ENCODE measurements at regions not wholly inside any gene's neighbourhood (a gene's known extent, or its start where the extent isn't known, plus 50 kb on each side); places are given as distances from the start of the nearest gene placed in this dataset.
A peak's percentile ranks its signal among the peaks of the same experiment; 100 is the strongest.
"Not testable (repeated sequence)": the region's sequence is repeated elsewhere in the genome, so short reads cannot be mapped to it uniquely, and the experiment has no call there.

DNA sequence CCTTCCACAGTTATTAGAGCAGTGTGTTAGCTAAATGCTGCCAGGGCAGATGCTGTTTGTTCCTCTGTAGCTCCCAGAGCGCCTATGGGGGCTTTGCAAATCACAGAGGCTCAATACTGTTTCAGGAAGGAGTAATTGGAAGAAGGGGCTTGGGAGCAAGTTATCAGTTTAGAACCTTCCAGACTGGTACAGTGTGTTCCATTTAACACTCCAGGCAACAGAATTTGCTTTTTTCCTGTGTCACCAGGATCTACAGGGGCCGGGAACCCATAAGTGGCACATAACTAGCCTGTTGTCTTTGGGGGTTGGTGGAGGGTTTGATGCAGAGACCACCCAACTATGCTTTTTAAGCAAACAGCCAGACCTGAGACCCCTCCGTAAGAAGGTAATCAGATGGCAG is 307.3 kb upstream of the KCNN2 start:
- DNase-seq (ENCODE audit: low spot score), result no peak

DNA sequence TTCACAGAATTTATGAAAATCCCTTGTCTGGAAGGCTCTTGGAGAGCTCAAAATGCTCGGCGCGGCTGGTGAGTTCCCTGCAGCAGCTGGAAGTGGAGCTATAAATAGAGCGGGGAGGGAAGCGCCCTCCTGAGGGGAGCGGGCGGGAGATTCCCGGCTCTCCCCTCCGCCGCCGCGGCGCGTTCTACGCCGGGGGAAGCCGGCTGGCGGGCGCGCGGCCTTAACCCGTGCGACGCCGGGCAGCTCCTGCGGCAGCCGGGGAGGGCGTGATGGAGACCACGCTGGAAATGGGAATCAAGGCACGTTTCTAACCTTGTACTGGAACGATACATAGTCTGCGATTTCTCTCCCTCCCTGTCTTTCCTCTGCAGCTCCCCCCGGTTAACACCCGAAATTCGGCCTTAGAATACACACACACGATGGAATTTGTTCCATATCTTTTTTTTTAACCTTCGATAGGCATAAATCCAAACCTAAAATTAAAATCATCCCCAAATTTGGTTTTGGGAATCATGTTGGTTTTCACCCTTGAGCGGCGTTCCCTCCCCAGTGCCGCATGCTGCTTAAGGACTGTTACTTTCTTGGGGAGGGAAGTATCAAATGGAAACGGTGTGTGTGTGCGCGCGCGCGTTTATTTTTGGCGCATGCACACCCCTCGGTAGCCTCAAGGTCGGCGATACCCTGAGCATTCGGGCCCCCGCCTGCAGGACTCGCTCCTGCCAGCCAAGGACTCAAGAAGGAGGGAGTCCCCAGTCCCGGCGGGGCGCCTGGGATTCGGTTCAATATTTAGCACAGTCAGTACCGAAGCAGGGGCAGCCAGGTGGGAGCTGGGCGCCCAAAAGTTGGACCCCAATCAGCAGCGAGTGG is 306.3 kb upstream of the KCNN2 start:
- DNase-seq (ENCODE audit: low spot score), result peak; percentile 34

DNA sequence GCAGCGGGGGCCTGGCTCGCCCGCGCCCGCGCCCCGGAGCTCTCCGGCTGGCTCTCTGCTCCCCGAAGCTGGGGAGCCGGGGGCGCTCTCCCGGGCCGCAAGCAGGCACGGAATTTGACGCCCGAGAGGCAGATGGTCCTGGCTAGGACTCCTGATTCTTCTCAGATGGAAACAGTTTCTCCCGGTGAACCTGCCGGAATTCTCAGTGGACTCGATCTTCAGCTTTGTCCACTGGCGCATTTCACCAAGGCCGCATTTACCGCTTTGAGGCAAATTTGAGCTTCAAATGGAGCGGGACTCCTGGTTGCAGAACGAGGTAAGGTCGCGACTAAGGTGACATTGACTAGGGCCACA is 305.7 kb upstream of the KCNN2 start:
- DNase-seq (ENCODE audit: low spot score), result no peak

DNA sequence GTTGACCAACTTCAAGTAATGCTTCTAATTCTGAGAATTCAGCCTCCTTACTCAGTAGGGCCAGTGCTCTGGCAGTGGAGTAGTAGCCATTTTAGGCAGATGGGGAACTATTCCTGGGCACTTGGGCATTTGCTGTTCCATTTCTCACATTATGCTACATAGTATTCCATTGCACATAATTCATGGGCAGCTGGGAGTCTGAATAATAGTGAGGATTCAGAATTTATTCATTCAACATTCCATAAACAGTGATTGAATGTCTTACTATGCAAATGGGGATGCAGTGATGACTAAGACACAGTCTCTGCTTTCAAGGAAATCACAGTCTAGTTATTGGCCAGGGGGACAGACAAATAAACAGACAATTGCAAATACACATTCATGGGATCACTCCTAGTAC is 301.0 kb upstream of the KCNN2 start:
- DNase-seq (ENCODE audit: low spot score), result no peak

DNA sequence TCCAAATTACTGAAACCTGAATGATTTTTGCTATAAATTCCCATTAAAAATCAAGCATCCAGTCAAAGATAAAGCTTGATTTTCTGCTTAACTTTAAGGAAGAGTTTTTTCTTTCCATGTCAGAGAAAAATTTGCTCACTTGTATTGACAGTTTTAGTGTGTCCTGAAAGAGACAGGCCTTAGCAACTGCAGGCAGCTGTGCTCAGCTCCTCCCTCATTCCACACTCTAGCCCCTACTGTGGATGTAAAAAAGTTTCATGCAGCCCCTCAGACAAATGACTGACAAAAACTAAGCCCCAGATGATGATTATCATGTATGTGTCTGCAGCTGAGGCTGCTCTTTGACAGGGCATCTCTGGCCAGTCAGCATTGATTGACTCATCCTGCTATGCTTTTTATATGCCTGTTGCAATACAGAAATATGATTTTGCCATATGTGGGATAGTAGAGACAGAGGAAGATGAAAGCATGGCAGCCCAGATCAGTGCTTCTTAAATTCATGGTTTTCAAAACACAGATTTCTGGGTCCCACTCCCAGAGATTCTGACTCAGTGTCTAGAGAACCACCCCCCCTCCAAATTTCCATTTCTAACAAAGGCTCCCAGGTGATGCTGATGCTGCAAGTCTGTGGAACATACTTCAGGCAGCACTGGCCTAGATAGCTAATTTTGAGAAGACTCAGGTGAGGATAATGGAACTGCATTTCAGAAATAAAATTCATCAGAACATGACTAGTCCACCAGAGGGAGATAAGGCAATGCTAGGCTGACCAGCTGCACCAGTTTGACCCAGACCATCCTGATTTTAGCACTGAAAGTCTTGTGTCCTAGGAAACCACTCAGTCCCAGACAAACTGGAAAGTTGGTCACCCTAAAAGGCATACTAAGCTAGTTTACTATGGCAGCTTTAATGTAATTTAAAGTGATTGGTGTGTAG is 298.7 kb upstream of the KCNN2 start:
- no peak for DNase-seq (ENCODE audit: low spot score)

DNA sequence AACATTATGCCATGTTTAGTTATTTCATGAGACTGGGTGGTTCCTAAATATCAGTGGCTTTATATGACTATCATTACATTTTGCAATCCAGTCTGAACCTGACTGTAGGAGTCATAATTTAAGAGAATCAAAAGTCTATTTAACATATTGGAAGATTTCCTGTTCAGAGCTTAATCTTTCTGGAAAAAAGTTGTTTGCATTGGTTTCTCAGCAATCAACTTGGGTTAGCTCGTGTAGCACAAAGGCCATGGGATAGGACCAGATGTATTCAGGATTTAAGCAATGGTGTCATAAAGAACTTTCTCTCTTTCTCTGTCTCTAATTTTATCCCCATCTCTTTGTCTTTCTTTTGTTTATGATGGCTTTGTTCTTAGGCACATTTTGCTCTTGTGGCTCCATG is 296.0 kb upstream of the KCNN2 start:
- DNase-seq (ENCODE audit: low spot score), result no peak

DNA sequence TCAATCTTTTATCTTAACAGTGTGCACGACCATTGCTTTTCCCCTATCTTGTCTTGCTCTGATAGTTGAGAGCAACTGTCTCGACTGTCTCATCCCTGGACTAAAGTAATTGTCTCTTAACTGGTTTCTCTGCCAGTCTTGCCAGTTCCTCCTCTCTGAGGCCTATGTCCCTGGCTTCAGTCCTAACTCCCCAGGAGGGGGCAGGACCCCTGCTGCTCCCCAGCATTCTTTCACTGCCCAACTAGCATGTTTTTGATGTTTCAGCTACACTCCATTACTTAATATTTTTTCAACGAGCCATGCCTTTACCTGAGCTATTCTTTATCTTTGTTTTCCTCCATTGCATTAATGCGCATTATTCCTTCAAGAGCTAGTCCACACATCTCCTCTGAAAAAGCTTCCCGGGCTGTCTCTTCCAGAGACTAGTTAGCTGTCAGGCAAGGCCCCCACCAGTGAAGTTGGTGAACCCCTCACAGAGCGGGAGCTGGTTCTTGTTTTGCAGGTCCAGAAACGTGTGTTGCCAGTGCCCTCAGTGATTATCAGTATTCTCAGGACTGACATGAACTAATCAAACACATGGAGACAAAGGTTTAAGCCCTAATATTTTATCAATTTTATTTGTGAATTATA is 291.7 kb upstream of the KCNN2 start:
- DNase-seq (ENCODE audit: low spot score), result no peak

DNA sequence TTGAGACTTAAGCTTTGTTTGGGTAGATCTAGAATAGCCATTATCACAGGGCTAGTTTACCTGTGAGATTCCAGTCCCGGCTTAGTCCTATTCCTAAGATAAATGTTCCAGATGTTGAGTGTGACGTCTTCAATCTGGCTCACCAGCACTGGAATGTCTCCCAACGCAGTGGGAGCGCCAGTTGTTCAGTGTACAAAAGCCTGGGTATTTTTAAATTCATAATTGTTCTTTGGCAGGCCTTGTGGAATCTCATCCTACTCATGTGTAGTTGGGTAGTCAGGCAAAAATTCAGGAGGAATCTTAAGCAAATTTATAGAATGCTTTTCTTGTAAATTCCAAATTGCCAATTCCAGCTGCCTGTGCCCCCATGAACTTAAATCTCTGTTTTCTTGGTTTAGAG is 272.6 kb upstream of the KCNN2 start:
- no peak for DNase-seq (ENCODE audit: low spot score)

DNA sequence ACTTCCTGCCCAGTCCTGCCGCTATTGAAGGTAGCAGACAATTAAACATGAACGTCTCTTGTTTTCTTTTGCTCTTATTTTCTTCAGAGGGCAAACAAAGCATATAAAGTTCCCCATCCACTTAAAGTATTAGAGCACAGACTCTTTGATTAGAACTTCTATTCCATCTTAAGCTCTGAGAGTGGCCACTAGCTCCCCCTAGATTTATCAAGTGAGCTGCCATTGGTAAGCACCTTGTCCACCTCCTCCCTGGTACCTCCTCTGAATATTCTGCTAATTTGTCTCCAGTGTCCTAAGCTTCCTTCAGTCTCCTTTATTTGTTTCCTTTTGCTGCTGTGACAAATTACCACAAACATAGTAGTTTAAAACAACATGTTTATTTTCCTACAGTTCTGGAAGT is 264.3 kb upstream of the KCNN2 start:
- DNase-seq (ENCODE audit: low spot score), result no peak

DNA sequence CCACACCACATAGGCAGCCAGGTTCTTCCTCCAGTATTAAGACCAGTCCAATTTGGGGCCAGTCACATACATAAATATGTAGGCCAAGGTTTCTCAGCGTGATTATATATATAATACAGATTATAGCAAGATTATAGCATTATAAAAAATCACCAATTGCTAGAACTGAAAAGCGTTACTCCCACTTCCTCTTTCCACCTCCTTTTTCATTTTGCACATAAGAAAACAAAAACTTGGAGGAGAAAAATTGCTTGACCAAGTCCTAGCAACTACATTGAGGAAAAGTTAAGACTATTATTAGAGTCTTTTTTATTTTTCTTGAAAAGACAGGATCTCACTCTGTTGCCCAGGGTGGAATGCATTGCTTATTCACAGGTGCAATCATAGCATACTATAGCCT is 262.7 kb upstream of the KCNN2 start:
- no peak for DNase-seq (ENCODE audit: low spot score)

DNA sequence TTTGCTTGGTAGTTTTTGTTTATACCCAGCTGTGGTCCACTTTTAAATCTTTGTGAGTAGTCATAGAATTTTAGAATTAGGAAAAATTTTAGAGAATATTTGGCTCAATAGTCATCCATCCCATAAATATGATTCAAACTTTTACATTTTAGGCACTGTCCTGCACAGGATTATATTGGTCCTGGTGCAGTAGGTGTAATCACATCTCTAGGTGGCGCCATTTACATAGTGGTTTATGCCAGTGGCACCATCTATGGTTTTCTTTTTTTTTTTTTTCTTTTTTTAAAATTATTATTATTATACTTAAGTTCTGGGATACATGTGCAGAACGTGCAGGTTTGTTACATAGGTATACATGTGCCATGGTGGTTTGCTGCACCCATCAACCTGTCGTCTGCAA is 260.7 kb upstream of the KCNN2 start:
- peak; percentile 66 for DNase-seq (ENCODE audit: low spot score)

DNA sequence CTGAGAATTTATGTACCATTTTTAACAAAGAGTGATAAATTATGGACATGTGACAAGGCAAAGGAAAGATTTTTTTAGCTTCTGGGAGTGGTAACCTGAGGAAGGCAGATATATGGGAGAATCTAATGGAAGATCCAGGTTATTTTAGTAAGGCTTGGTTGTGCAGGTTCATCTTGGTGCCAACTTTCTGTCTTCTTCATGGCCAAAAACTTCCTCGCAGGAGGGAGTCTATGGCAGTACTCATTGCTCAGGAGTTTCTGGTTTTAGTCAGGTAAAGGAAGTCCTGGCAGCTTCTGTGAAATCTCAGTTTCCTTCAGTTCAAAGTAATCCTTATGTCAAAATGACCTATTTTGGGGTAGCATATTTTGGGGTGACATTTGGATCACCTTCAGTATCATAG is 248.3 kb upstream of the KCNN2 start:
- no peak for DNase-seq (ENCODE audit: low spot score)

DNA sequence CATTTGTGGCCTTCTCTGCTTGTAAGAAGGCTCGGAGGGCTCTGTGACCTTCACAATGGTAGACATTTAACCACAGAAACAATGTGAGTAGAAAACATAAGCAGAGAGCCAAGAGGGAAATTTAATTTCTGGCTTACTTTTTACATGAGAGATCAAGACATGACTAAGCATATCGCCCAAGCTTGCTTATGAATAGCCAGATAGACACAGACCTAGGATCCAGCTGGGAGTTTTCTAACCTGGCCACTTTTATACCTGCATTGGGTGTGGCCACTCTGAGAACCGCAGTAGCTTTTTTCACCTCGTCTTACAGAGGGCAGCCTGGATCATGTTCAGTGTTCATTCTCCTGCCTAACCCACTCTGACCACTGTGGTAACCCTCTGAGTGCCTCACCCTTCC is 244.9 kb upstream of the KCNN2 start:
- DNase-seq (ENCODE audit: low spot score), result no peak

DNA sequence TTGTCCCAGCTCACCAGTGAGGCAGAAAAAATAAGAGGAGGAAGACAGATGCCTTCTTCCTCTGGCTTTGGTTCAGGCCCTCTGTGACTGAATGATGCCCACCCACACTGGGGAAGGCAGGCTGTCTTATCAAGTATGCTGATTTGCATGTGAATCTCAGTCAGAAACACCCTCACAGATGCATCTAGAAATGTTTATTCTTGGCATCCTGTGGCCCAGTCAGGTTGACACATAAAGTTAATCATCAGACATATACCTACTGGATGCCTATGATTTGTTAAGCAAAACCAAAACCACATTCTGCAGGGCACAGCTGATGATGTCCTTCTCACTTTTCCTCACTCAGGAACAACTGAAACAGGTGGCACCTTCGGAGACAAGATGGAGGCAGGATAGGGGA is 243.4 kb upstream of the KCNN2 start:
- no peak for DNase-seq (ENCODE audit: low spot score)

DNA sequence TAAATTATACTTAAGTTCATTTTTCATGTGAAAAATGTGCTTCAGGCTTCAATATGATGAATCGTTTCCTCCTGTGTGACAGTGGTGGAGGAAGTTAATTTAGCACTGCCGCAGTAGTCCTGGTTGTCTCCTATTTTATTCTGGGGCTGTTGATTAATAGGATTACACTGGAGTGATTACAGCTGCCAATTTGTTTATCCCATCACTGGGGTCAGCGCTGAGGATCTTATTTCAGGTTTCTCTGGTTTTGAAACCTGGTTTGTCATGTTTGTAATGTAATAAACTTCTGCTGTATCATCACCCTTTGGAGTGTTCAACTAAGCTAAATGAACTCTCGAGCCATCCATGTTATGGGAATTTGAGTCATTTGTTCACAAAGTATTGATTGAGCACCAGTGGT is 241.7 kb upstream of the KCNN2 start:
- no peak for DNase-seq (ENCODE audit: low spot score)

DNA sequence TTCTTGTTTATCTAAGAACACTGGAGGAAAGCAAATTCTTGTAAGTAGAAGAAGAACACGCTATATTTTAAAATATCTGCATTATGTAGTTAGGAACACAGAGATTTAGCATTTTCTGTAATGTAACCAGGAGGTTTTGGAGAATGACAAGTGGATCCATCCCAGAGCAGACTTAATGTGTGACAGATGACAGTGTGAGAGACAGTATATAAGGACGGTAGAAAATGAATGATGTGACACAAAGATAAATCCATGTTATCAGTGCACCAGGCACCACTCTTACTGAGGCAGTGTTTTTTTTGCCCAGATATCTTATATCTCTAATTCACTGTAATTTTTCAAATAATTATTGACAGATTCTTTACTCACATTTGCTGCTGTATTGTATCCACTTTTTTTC is 239.0 kb upstream of the KCNN2 start:
- DNase-seq (ENCODE audit: low spot score), result no peak

DNA sequence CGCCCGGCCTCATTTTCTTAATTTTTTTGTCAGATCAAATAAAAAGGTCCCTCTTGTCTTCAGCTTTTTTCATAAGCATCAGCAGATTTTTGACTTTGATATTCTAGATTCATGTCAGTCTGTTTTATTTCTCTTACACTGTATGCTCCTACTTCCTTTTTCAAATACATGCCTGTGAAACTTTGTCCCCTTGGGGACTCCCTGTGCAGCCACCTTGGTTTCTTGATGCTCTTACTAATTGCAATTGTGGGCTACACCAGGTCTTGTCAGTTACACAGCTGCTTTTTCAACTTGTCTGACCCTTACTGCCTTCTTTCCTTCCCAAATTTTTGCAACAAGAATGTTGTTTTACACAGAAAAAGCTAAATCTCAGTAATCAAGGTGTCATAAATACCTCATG is 238.2 kb upstream of the KCNN2 start:
- DNase-seq (ENCODE audit: low spot score), result no peak

DNA sequence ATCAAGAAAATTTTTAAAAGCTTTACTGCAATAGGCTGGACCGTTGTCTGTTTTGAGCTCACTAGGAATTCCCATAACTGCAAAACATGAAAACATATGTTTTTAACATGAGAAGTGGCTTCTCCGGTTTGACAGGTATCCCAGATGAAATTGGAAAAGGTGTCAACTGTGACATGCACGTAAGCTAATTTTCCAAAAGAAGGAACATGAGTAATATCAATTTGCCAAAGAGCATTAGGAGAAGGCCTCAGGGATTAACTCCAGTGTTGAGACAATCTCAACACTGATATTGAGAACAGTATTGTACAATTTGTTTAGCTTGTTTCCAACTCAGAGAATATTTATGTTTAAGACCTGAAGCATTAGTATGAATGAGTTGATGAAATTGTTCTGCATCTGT is 215.5 kb upstream of the KCNN2 start:
- DNase-seq (ENCODE audit: low spot score), result no peak

DNA sequence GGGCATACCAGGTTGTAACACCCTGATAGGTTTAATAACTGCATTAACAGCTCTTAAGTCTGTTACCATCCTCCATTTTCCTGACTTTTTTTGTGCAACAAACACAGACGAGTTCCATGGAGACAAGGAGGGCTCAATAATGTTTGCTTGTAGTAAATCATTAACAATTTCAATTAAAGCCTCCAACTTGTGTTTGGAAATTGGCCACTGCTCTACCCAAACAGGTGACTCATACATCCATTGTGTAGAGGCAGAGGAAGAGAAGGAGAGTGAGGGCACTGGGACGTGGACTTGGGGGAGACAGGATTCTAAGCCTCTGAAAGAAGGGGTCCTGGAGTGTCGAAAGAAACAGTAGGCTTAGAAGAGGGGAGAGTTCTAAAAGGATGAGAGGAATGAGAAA is 213.6 kb upstream of the KCNN2 start:
- no peak for DNase-seq (ENCODE audit: low spot score)

DNA sequence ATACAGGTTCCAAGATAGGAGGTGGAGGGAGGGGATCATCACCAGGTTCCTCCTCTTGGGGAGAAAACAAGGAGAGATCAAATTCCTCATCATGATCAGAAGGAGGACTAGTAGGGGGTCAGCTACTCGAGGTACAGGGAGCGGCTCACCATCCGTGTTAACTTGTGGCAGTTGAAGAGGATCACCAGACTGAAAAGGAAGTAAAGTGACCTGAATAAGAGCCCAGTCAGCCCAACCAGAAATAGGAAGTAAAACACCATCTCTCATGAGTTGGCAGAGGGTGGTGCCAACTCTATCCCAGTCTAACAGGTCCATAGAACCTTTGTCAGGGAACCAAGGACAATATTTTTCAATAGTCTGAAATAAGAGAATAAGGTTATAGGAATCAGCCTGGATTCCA is 213.1 kb upstream of the KCNN2 start:
- not testable (repeated sequence) for DNase-seq (ENCODE audit: low spot score)

DNA sequence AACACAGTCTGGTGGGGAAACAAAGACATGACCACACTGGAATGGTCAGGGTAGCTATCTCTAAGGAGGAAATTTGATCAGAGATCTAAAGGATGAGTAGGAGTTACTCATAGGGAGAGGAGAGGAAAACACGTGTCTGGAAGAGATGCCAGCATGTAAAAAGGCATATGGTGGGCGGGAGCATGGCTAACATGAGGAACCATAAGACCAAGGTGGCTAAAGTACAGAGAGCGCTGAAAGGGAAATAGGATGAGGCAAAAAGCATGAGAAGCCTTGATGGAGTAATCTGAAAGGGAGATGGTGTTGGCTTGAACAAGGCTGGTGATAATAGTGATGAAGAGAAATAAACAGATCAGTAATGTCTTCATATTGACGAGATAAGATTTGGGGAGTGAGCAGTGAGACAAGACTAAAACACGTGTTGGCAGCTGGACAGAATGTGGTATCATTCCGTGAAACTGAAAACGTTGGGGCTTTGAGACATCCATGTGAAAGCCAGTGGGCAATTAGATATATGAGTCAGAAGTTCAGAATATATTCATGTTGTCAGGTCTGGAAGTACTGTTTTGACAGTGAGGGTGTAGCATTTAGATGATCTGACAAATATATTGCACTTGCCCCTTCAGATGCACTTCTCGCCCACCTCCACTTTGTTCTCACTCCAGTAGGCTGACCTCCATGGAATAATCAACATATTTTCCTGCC is 209.1 kb upstream of the KCNN2 start:
- DNase-seq (ENCODE audit: low spot score), result no peak

DNA sequence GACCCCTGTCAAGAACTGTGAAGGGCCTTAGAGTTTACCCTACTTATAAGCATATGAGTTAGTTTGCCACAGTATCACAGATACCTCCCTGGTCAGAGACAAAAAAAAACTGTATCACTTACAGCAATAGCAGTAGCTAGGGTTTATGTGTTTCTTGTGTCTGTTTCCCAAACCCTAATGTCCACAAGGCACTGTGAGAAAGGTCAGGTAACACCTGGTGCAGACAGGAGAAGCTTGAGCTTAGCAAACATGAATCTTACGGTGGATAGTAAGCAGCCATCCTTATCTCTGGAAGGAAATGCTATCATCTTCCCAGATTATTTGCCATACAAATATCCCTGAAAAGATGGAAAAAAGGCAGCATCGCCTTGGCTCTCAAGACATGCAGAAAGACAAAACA is 208.5 kb upstream of the KCNN2 start:
- no peak for DNase-seq (ENCODE audit: low spot score)

Measured in kidney capillary endothelial cell (primary cell).